MM.1S (cell line): ENCODE measurements at regions not wholly inside any gene's neighbourhood (a gene's known extent, or its start where the extent isn't known, plus 50 kb on each side); places are given as distances from the start of the nearest gene placed in this dataset.

Experiments
- EZH2phosphoT487 ChIP-seq: fragments of 300-600 bp; sonication (generic); IDR thresholded peaks from 2 replicates; pipeline ENCODE4 v1.6.1; 2018; ENCODE audit warnings: antibody characterized with exemption, low read length
- TF ChIP-seq, protein P1 (sequence below): fragments of 300-600 bp; sonication (generic); IDR thresholded peaks from 2 replicates; pipeline ENCODE4 v1.5.1; 2016; ENCODE audit warnings: antibody characterized with exemption, low read length, mixed read lengths

DNA sequence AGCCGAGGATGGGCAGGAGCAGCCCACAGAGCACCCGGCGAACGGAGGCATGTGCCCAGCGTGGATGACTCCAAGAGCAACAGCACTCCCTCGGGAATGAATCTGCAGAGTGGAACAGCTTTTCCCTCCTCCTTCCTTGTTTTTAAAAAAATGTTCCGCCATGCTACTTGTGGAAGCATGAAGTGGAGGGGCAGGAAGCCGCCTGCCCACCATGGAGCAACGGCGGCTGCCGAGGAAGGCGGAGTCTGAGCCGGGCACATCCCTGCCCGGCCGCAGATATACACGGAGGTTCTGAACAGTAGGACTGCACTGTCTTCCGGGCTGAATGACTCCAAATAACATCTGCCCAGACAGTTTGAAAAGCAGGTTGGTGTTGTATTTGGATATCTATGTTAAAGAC, 65.2 kb downstream of the SOX1 start:
- no peak for TF ChIP-seq EZH2phosphoT487
- TF ChIP-seq, protein P1, sequence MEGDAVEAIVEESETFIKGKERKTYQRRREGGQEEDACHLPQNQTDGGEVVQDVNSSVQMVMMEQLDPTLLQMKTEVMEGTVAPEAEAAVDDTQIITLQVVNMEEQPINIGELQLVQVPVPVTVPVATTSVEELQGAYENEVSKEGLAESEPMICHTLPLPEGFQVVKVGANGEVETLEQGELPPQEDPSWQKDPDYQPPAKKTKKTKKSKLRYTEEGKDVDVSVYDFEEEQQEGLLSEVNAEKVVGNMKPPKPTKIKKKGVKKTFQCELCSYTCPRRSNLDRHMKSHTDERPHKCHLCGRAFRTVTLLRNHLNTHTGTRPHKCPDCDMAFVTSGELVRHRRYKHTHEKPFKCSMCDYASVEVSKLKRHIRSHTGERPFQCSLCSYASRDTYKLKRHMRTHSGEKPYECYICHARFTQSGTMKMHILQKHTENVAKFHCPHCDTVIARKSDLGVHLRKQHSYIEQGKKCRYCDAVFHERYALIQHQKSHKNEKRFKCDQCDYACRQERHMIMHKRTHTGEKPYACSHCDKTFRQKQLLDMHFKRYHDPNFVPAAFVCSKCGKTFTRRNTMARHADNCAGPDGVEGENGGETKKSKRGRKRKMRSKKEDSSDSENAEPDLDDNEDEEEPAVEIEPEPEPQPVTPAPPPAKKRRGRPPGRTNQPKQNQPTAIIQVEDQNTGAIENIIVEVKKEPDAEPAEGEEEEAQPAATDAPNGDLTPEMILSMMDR = no peak
